ENCODE measurements at regions not wholly inside any gene's neighbourhood (a gene's known extent, or its start where the extent isn't known, plus 50 kb on each side); places are given as distances from the start of the nearest gene placed in this dataset.
A peak's percentile ranks its signal among the peaks of the same experiment; 100 is the strongest.

GRCh38 chr14:100982762-100983161 is 79.2 kb upstream of the RTL1 start (continued):
- TF ChIP-seq MAX (IDR thresholded peaks at IDR 0.05), result no peak

GRCh38 chr14:100983710-100984109 is 80.2 kb upstream of the RTL1 start:
- DNase-seq (ENCODE audit: low read depth, low spot score) (no peak), ATAC-seq (no peak)
- no peak overlapping the region for H3K4me3 ChIP-seq (replicated peaks in 1 of 2; ENCODE audit: low read depth in 1 of 2, low read length in 2 of 2)
- peak overlapping the region; percentile 97 for H2AFZ ChIP-seq (ENCODE audit: low read depth, low read length, poor library complexity, severe bottlenecking)
- no TSS peak for BruUV-seq (replicated peaks)
- 0 out of 2 replicates have a peak, but pooled peaks have one; percentile 20 for TF ChIP-seq FOSL1 (IDR thresholded peaks at IDR 0.05; ENCODE audit: low read depth)
- TF ChIP-seq CBX3 (IDR thresholded peaks at IDR 0.05; ENCODE audit: low read depth), result no peak
- H3K9me3 ChIP-seq (ENCODE audit: control insufficient read depth in 1 of 2, insufficient read depth in 1 of 2, low read depth in 1 of 2, low read length in 2 of 2), result no peaks in the 10 kb centered on the region
- H4K20me1 ChIP-seq (ENCODE audit: insufficient read depth), result no peaks in the 10 kb centered on the region
- no peaks in the 10 kb centered on the region for H3K9me2 ChIP-seq (ENCODE audit: insufficient read depth)
- H3K9ac ChIP-seq (ENCODE audit: low read length), result no peak overlapping the region
- no peaks in the 10 kb centered on the region for H3K36me3 ChIP-seq (ENCODE audit: control insufficient read depth in 1 of 2, insufficient read depth in 2 of 2, low read length in 2 of 2)
- no peaks in the 10 kb centered on the region for H3K27me3 ChIP-seq (ENCODE audit: insufficient read depth, low read length)
- ChIA-PET POLR2A (no interaction called here), CTCF (no interaction called here), RAD21 (ENCODE audit: low non-redundant PET in 1 of 2, low total read pairs in 2 of 2, uncharacterized antibody in 2 of 2, unreplicated experiment in 2 of 2) (no interaction called here)
- peak overlapping the region; percentile 72; the same call in 1 of the 2 replicates for H3K4me2 ChIP-seq (ENCODE audit: low read length)
- no peak overlapping the region for H3K27ac ChIP-seq (ENCODE audit: low read depth, low read length)
- peaks cover 0 to 63% of the 10 kb centered on the region in 2 experiments; a peak in 2 of 4 replicates for H3K4me1 ChIP-seq (ENCODE audit: control insufficient read depth in 1 of 2, insufficient read depth in 2 of 2, low read length in 2 of 2)
- intact Hi-C loops (cut with micrococcal nuclease), result no loop called here
- no peaks in the 10 kb centered on the region for H3K79me2 ChIP-seq (ENCODE audit: insufficient read depth, low read length)

GRCh38 chr14:100988011-100988410 is 84.5 kb upstream of the RTL1 start:
- CTCF ChIA-PET, result no interaction called here
- intact Hi-C loops (cut with micrococcal nuclease), result no loop called here
- peaks cover 4 to 57% of the 10 kb centered on the region in 2 experiments for H3K4me1 ChIP-seq (ENCODE audit: control insufficient read depth in 1 of 2, insufficient read depth in 2 of 2, low read length in 2 of 2)

More at GRCh38 chr14:100988011-100988410, 84.5 kb upstream of the RTL1 start:
- Histone ChIP-seq H3K4me2 (ENCODE audit: low read length) (peak overlapping the region; percentile 62), H3K9ac (ENCODE audit: low read length) (peak overlapping the region; percentile 50), H3K27me3 (ENCODE audit: insufficient read depth, low read length) (no peaks in the 10 kb centered on the region), H3K27ac (ENCODE audit: low read depth, low read length) (peak overlapping the region; percentile 57; the same call in 1 of the 2 replicates), H4K20me1 (ENCODE audit: insufficient read depth) (no peaks in the 10 kb centered on the region), H3K9me3 (ENCODE audit: control insufficient read depth in 1 of 2, insufficient read depth in 1 of 2, low read depth in 1 of 2, low read length in 2 of 2) (no peaks in the 10 kb centered on the region), H3K4me3 (replicated peaks in 1 of 2; ENCODE audit: low read depth in 1 of 2, low read length in 2 of 2) (peak overlapping the region in 1 of 2 experiments; percentile 22; a peak in 1 of 4 replicates), H2AFZ (ENCODE audit: low read depth, low read length, poor library complexity, severe bottlenecking) (peak overlapping the region; percentile 93), H3K79me2 (ENCODE audit: insufficient read depth, low read length) (no peaks in the 10 kb centered on the region), H3K9me2 (ENCODE audit: insufficient read depth) (no peaks in the 10 kb centered on the region; the same call in 1 of the 2 replicates), H3K36me3 (ENCODE audit: control insufficient read depth in 1 of 2, insufficient read depth in 2 of 2, low read length in 2 of 2) (no peaks in the 10 kb centered on the region)
- ChIA-PET POLR2A (no interaction called here), RAD21 (ENCODE audit: low non-redundant PET in 1 of 2, low total read pairs in 2 of 2, uncharacterized antibody in 2 of 2, unreplicated experiment in 2 of 2) (no interaction called here)
- DNase-seq (ENCODE audit: low read depth, low spot score) (peak; percentile 51), ATAC-seq (peak; percentile 69)
- TF ChIP-seq MAX (IDR thresholded peaks at IDR 0.05), result no peak; the same call in 1 of the 2 replicates
- BruUV-seq (replicated peaks), result TSS peak; percentile 95
